GM18907 (cell line): ENCODE measurements at regions not wholly inside any gene's neighbourhood (a gene's known extent, or its start where the extent isn't known, plus 50 kb on each side); places are given as distances from the start of the nearest gene placed in this dataset.
"Not testable (repeated sequence)": the region's sequence is repeated elsewhere in the genome, so short reads cannot be mapped to it uniquely, and the experiment has no call there.

Experiments used
- ATAC-seq: cut with Tn5 transposase; IDR thresholded peaks from one replicate; pipeline ENCODE4 v1.9.1; 2021; ENCODE audit warnings: mild to moderate bottlenecking, moderate library complexity; ENCODE audit not compliant: unreplicated experiment

- ATAC-seq = no peak
Observed at GRCh38 chr3:146781059-146781458, 175.9 kb upstream of the PLSCR5 start.

- no peak for ATAC-seq
Observed at GRCh38 chr3:146780251-146780650, 175.1 kb upstream of the PLSCR5 start.

- ATAC-seq = no peak
Observed at GRCh38 chr3:146777941-146778340, 172.8 kb upstream of the PLSCR5 start.

GRCh38 chr3:146772211-146772743, 167.1 kb upstream of the PLSCR5 start:
- ATAC-seq = no peak

DNA sequence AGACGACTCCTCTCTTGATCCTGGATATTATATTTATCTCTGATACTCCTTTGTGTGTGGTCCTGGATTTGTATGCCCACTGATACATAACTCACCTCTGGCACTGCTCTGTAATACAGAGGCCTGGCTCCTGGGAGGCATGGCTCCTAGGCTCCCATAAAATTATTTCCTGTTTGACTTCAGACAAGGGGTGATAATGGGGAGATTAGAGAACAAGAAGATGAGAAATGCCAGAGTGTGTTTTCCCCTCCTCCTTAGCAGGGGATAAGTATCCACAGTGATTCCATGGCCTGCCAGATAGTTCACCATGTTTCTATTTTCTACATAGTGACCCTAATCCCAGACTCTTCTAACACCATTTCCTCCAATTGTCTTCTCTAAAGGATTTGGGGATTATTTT, 165.7 kb upstream of the PLSCR5 start:
- no peak for ATAC-seq

- no peak for ATAC-seq
Observed at GRCh38 chr3:146770301-146770700, 165.2 kb upstream of the PLSCR5 start.

- no peak for ATAC-seq
Observed at GRCh38 chr3:146757759-146758158, 152.6 kb upstream of the PLSCR5 start.

- no peak for ATAC-seq
Observed at GRCh38 chr3:146750196-146750595, 145.1 kb upstream of the PLSCR5 start.

DNA sequence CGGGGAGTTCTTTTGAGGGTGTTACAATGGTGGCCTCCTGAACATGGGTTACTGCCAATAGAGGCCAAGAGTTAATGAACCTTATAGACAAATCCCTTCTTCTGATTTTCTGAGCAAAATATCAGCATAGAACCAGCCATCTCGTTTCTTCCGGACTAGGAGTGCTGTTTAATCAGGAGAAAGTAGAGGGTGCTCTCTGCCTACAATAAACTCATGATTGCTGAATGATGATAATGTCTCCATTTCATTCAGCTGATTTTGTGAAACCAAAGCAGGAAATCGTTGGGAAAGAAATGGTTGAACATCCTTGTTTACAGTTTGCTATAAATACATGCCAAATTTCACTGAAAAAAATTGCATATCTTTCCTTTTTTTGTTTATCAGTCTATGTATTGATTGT, 142.8 kb upstream of the PLSCR5 start:
- ATAC-seq = no peak

- ATAC-seq = no peak
Observed at GRCh38 chr3:146747051-146747450, 141.9 kb upstream of the PLSCR5 start.

DNA sequence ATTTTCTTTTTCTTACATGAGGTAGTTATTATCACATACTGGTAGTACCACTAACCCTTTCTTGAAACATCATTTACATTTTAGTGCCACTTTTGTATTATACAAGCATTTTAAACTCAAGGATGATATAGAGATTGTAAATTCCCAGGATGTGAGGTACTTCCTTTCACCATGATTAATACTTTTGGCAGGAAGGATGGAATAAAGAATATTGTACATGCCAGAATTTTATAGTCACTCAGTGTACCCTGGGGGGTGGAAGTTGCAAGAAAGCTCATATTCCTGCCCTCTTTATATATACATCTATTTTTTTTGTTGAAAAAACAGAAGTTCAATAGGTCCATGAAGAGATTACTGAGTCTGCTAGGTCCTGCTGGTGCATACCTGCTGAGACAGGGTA, 141.0 kb upstream of the PLSCR5 start:
- ATAC-seq = no peak

DNA sequence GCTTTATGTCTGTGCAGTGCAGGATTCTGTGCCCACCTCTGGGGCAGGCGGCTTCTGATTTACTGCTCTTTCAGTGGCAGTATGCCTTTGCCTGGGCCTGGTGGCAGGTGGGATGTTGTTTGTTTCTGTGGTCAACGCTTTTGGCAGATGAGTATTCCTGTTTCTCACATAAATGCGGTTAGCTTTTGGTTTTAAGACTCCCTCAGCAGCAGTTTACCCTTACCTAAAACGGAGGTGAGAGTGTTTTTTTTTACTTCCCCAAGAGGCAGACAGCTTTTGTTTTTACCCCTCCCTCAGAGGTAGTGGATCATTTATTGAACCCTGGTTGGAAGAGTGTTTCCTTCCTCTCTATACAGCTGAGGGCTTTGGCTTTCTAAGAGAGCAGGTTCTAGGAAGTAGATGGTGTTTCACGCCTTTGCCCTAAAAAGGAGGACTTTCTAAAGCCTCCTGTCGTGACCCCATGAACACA, 134.1 kb upstream of the PLSCR5 start:
- no peak for ATAC-seq

- ATAC-seq = no peak
Observed at GRCh38 chr3:146732325-146732724, 127.2 kb upstream of the PLSCR5 start.

GRCh38 chr3:146715170-146715569, 110.0 kb upstream of the PLSCR5 start:
- no peak for ATAC-seq

- no peak for ATAC-seq
Observed at GRCh38 chr3:146712806-146713205, 107.7 kb upstream of the PLSCR5 start.

DNA sequence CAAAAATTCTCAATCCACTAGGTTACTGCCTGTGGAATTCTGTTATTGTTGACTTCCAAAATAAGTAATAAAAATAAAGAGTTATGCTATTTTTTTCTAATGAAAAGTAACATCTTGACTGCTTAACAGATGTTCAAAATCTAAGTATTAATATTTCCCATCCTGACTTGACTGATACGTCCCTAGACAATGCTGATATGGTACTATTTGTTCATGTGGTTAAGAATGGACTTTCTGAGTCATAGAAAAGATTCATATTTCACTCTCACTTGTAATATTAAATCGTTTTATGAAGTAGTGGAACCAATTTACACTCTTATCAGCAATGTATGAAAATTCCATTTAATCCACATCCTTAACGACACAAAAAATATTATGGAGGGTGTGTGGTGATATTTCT, 104.8 kb upstream of the PLSCR5 start:
- no peak for ATAC-seq

- ATAC-seq = peak; percentile 80
Observed at GRCh38 chr3:146705225-146705624, 100.1 kb upstream of the PLSCR5 start.

- no peak for ATAC-seq
Observed at GRCh38 chr3:146702237-146702636, 97.1 kb upstream of the PLSCR5 start.

GRCh38 chr3:146701246-146701645, 96.1 kb upstream of the PLSCR5 start:
- no peak for ATAC-seq

DNA sequence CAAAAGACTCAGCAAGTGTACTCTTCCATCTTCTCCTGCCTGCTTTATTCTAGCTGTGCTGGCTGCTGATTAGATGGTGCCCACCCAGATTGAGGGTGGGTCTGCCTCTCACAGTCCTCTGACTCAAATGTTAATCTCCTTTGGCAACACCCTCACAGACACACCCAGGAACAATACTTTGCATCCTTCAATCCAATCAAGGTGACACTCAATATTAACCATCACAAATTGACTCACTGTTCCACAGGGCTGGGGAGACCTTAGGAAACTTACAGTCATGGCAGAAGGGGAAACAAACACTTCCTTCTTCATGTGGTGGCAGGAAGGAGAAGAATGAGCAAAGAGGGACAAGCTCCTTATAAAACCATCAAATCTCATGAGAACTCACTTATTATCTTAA, 94.9 kb upstream of the PLSCR5 start:
- not testable (repeated sequence) for ATAC-seq

DNA sequence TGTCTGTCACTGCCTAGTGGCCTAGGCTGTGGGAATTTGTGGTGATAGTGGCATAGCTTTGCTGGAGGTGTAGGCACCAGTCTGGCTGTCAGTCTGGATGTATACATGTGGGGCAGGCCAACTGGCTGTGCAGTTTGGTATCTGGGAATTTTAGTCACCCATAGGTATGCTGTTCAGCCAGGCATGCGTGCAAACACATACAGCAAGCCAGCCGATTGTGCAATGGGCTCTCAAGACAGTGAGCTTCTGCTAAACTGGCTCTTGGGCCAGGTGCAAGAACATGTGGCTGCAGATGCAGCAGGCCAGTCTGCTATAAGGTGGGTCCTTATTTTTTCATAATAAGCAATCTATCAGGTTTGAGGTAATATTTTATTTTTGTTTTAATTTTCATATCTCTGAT, 87.1 kb upstream of the PLSCR5 start:
- no peak for ATAC-seq

DNA sequence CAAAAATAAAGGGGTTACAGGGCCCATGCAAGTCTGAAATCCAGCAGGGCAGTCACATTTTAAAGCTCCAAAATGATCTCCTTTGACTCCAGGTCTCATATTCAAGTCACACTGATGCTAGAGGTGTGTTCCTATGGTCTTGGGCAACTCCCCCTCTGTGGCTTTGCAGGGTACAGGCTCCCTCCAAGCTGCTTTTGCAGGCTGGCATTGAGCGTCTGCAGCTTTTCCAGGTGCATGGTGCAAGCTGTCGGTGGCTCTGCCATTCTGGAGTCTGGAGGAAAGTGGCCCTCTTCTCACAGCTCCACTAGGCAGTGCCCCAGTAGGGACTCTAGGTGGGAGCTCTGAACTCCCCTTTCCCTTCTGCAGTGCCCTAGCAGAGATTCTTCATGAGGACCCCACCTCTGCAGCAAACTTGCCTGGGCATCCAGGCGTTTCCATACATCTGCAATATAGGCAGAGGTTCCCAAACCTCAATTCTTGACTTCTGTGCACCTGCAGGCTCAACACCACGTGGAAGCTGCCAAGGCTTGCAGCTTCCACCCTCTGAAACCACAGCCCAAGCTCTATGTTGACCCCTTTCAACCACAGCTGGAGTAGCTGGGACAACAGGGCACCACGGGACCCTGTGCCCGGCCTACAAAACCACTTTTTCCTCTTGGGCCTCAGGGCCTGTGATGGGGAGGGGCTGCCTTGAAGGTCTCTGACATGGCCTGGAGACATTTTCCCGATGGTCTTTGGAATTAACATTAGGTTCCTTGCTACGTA, 80.1 kb upstream of the PLSCR5 start:
- ATAC-seq = no peak

DNA sequence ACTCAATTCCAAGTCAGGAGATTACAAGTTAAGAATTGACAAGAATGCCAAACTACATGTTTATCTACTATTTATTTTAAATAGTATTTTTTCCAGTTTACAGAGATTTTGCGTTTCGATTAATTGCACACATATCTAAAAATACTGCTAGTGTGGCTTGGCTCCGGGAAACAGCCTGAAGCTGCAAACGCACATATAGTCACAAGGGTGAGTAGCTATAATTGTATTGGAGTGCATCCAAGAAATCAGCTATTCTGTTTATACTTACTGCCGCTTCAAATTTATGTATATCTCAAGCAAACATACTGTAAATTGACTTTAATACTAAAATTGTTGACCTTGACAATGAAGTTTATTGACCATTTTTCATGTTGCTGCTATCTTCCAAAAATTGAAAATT, 77.0 kb upstream of the PLSCR5 start:
- no peak for ATAC-seq
